ENCODE measurements at regions not wholly inside any gene's neighbourhood (a gene's known extent, or its start where the extent isn't known, plus 50 kb on each side); places are given as distances from the start of the nearest gene placed in this dataset.
"Not testable (repeated sequence)": the region's sequence is repeated elsewhere in the genome, so short reads cannot be mapped to it uniquely, and the experiment has no call there.

- H3K27ac Mint-ChIP-seq (ENCODE audit: low read depth) = no peak overlapping the region
- no peak overlapping the region for H3K4me3 Mint-ChIP-seq
- no peaks in the 10 kb centered on the region for H3K4me1 Mint-ChIP-seq
- no peak for ATAC-seq (replicated peaks; ENCODE audit: extremely low read depth, poor library complexity, severe bottlenecking)
- H3K9me3 Mint-ChIP-seq = peaks cover 11% of the 10 kb centered on the region
- no peaks in the 10 kb centered on the region for H3K36me3 Mint-ChIP-seq (ENCODE audit: insufficient read depth)
- H3K27me3 Mint-ChIP-seq = no peaks in the 10 kb centered on the region
- DNase-seq (ENCODE audit: low spot score in 2 of 2) = no peak
These were observed 618.4 kb downstream of the CDH9 start for GRCh38 chr5:26419987-26420386.

DNA sequence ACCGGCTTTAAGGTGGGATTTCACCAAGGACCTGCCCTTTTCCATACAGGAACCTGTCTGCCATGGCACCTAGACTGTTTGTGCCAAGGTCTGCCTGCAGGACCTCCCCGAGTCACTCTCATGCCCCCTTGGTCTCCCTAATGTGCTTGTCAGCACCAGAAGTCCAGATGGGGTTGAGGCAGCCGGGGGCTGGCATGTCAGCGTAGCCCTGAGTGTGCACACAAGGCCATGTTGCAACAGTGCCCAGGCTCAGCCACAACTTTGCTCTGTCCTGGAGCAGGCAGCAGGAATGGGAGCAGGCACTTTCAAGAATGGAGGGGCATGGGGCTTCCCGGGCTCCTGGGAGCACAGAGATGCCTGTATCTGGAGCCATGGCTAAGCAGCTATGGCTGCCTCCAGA lies 621.5 kb downstream of the CDH9 start:
- peaks cover 14% of the 10 kb centered on the region for H3K9me3 Mint-ChIP-seq
- H3K27ac Mint-ChIP-seq (ENCODE audit: low read depth) = no peak overlapping the region
- DNase-seq (ENCODE audit: low spot score in 2 of 2) (no peak), ATAC-seq (replicated peaks; ENCODE audit: extremely low read depth, poor library complexity, severe bottlenecking) (no peak)
- H3K27me3 Mint-ChIP-seq = no peaks in the 10 kb centered on the region
- no peaks in the 10 kb centered on the region for H3K36me3 Mint-ChIP-seq (ENCODE audit: insufficient read depth)
- H3K4me3 Mint-ChIP-seq = no peak overlapping the region
- H3K4me1 Mint-ChIP-seq = no peaks in the 10 kb centered on the region

DNA sequence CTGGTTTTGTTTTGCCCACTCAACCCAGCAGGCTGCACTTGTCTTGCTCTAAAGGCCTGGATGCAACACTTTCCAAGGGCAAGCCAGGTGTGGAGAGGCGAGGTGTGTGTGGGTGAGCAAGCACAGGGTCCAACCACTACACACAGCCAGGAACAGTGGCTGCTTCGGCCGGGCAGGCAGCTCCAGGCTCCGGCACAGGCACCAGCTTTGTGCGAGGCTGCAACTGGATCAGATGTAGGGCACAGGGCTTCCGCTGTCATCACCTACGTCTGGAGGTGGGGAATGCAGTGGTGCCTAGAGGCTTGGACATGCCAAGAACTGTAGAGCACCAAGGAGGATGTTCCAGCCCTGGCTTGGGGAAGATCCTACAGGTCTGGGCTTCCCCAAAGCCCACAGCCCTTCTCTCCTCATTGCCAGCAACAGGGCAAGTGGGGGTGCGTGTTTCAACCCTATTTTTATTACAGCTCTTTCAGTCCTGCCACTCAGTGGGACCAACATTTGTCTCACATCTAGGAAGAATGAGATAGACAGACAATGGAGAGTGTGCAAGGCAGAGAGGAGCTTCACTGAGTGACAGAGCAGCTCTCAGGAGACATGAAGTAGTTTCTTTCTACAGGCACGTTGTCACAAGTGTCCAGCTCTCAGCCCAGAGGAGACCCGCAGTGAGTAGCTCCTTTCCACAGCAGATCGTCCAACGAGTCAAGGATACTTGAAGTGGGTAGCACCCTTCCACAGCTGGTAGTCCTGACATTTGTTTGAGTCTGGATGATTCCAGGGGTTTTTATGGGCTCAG lies 622.2 kb downstream of the CDH9 start:
- no peak for DNase-seq (ENCODE audit: low spot score in 2 of 2)
- no peaks in the 10 kb centered on the region for H3K36me3 Mint-ChIP-seq (ENCODE audit: insufficient read depth)
- H3K27ac Mint-ChIP-seq (ENCODE audit: low read depth) = no peak overlapping the region
- H3K9me3 Mint-ChIP-seq = peaks cover 12% of the 10 kb centered on the region
- no peak overlapping the region for H3K4me3 Mint-ChIP-seq
- no peak for ATAC-seq (replicated peaks; ENCODE audit: extremely low read depth, poor library complexity, severe bottlenecking)
- H3K4me1 Mint-ChIP-seq = no peaks in the 10 kb centered on the region
- H3K27me3 Mint-ChIP-seq = no peaks in the 10 kb centered on the region

- no peak for ATAC-seq (replicated peaks; ENCODE audit: extremely low read depth, poor library complexity, severe bottlenecking)
- no peak for DNase-seq (ENCODE audit: low spot score in 2 of 2)
- Mint-ChIP-seq H3K27ac (ENCODE audit: low read depth) (no peak overlapping the region), H3K36me3 (ENCODE audit: insufficient read depth) (no peaks in the 10 kb centered on the region), H3K4me1 (no peaks in the 10 kb centered on the region), H3K9me3 (peaks cover 28% of the 10 kb centered on the region), H3K4me3 (no peak overlapping the region), H3K27me3 (no peaks in the 10 kb centered on the region)
These were observed 647.8 kb downstream of the CDH9 start for GRCh38 chr5:26390608-26391007.

DNA sequence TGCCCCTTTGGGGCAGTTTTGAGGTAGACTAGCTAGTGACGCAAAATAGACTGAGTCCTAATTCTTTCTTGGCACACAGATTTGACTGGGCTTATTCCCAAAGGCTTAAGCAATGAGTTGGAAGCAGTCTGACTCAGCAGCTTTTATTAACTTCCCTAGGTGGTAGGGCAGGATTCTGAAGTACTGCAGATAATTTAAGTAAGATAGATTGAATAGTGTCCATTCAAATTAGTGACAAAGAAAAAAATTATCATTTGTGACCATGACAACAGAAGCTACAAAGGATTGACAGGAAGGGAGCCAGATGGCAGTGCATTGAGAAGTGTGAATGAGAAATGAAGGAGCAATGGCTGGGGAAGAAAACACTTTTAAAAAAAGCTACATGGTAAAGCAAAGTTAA lies 649.4 kb downstream of the CDH9 start:
- H3K27me3 Mint-ChIP-seq = no peaks in the 10 kb centered on the region
- peaks cover 27% of the 10 kb centered on the region for H3K9me3 Mint-ChIP-seq
- H3K4me3 Mint-ChIP-seq = no peak overlapping the region

DNA sequence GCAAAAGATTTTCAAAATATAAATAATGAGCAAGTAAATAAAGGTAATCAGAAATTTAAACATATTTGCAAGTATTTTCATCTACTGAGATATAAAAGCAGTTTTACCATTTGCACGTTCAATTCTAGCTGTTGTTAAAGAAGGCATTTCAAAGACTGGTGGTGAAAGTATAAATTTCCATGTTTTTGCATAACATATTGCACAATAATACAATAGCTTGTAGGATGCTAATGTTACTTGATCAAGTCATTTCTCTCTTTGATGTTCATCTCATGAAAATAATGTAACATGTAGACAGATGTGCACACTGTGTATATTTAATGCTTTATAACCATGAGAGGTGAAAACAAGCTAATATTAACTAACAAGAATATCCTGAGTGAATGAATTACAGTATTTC lies 651.9 kb downstream of the CDH9 start:
- Mint-ChIP-seq H3K27ac (ENCODE audit: low read depth) (no peak overlapping the region), H3K36me3 (ENCODE audit: insufficient read depth) (no peaks in the 10 kb centered on the region), H3K4me3 (no peak overlapping the region), H3K27me3 (no peaks in the 10 kb centered on the region), H3K9me3 (peaks cover 33% of the 10 kb centered on the region), H3K4me1 (no peaks in the 10 kb centered on the region)
- DNase-seq (ENCODE audit: low spot score in 2 of 2) = no peak
- ATAC-seq (replicated peaks; ENCODE audit: extremely low read depth, poor library complexity, severe bottlenecking) = no peak

More for the DNA sequence above, 649.4 kb downstream of the CDH9 start:
- no peaks in the 10 kb centered on the region for H3K4me1 Mint-ChIP-seq
- H3K36me3 Mint-ChIP-seq (ENCODE audit: insufficient read depth) = no peaks in the 10 kb centered on the region
- no peak for DNase-seq (ENCODE audit: low spot score in 2 of 2)
- ATAC-seq (replicated peaks; ENCODE audit: extremely low read depth, poor library complexity, severe bottlenecking) = no peak
- no peak overlapping the region for H3K27ac Mint-ChIP-seq (ENCODE audit: low read depth)

DNA sequence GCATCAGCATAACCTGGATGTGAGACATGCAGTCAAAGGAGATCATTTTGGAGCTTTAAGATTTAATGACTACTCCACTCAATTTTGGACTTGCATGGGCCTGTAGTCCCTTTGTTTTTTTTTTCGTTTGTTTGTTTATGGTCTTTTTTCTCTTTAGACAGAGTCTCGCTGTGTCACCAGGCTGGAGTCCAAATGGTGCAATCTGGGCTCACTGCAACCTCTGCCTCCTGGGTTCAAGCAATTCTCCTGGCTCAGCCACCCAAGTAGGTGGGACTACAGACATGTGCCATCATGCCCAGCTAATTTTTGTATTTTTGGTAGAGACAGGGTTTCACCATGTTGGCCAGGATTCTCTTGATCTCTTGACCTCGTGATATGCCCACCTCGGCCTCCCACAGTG lies 673.8 kb downstream of the CDH9 start:
- H3K36me3 Mint-ChIP-seq (ENCODE audit: insufficient read depth); H3K4me1 Mint-ChIP-seq; ATAC-seq (replicated peaks; ENCODE audit: extremely low read depth, poor library complexity, severe bottlenecking); H3K4me3 Mint-ChIP-seq; H3K27me3 Mint-ChIP-seq; H3K27ac Mint-ChIP-seq (ENCODE audit: low read depth); DNase-seq (ENCODE audit: low spot score in 2 of 2): not testable (repeated sequence)
- H3K9me3 Mint-ChIP-seq = peaks cover 34% of the 10 kb centered on the region

GRCh38 chr5:26343801-26344325 lies 694.5 kb downstream of the CDH9 start:
- Mint-ChIP-seq H3K27me3 (no peaks in the 10 kb centered on the region), H3K36me3 (ENCODE audit: insufficient read depth) (no peaks in the 10 kb centered on the region), H3K9me3 (peaks cover 17% of the 10 kb centered on the region), H3K27ac (ENCODE audit: low read depth) (no peak overlapping the region), H3K4me3 (no peak overlapping the region), H3K4me1 (no peaks in the 10 kb centered on the region)
- DNase-seq (ENCODE audit: low spot score in 2 of 2) (no peak), ATAC-seq (replicated peaks; ENCODE audit: extremely low read depth, poor library complexity, severe bottlenecking) (no peak)

- Mint-ChIP-seq H3K27ac (ENCODE audit: low read depth) (no peak overlapping the region), H3K36me3 (ENCODE audit: insufficient read depth) (no peaks in the 10 kb centered on the region), H3K4me3 (no peak overlapping the region), H3K27me3 (no peaks in the 10 kb centered on the region), H3K9me3 (peaks cover 19% of the 10 kb centered on the region), H3K4me1 (no peaks in the 10 kb centered on the region)
- no peak for DNase-seq (ENCODE audit: low spot score in 2 of 2)
- ATAC-seq (replicated peaks; ENCODE audit: extremely low read depth, poor library complexity, severe bottlenecking) = no peak
These were observed 698.8 kb downstream of the CDH9 start for GRCh38 chr5:26339576-26339975.

GRCh38 chr5:26329562-26330189 lies 708.7 kb downstream of the CDH9 start:
- Mint-ChIP-seq H3K36me3 (ENCODE audit: insufficient read depth) (no peaks in the 10 kb centered on the region), H3K4me3 (no peak overlapping the region), H3K27ac (ENCODE audit: low read depth) (no peak overlapping the region), H3K4me1 (no peaks in the 10 kb centered on the region), H3K9me3 (peaks cover 6% of the 10 kb centered on the region), H3K27me3 (no peaks in the 10 kb centered on the region)
- ATAC-seq (replicated peaks; ENCODE audit: extremely low read depth, poor library complexity, severe bottlenecking) = no peak
- no peak for DNase-seq (ENCODE audit: low spot score in 2 of 2)

GRCh38 chr5:26326153-26326759 lies 712.1 kb downstream of the CDH9 start:
- ATAC-seq (replicated peaks; ENCODE audit: extremely low read depth, poor library complexity, severe bottlenecking) = no peak
- Mint-ChIP-seq H3K27ac (ENCODE audit: low read depth) (no peak overlapping the region), H3K36me3 (ENCODE audit: insufficient read depth) (peaks cover 2% of the 10 kb centered on the region), H3K4me3 (no peak overlapping the region), H3K27me3 (no peaks in the 10 kb centered on the region), H3K9me3 (peaks cover 1% of the 10 kb centered on the region), H3K4me1 (no peaks in the 10 kb centered on the region)
- no peak for DNase-seq (ENCODE audit: low spot score in 2 of 2)

DNA sequence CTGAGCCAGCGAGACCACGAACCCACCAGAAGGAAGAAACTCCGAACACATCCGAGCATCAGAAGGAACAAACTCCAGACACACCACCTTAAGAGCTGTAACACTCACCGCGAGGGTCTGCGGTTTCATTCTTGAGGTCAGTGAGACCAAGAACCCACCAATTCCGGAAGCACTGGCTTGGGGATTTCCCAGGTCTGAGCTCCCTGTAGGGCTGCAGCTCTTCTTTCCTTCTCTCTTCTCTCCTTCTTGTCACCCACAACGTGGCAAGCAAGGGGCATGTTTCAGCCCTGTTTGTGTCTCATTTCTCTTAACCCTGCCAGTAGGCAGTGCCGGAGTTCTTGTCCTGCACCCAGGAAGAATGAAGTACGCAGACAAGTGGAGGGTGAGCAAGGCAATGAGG lies 713.0 kb downstream of the CDH9 start:
- H3K9me3 Mint-ChIP-seq; H3K27me3 Mint-ChIP-seq; H3K4me1 Mint-ChIP-seq; H3K27ac Mint-ChIP-seq (ENCODE audit: low read depth); H3K36me3 Mint-ChIP-seq (ENCODE audit: insufficient read depth); ATAC-seq (replicated peaks; ENCODE audit: extremely low read depth, poor library complexity, severe bottlenecking); H3K4me3 Mint-ChIP-seq; DNase-seq (ENCODE audit: low spot score in 2 of 2): not testable (repeated sequence)

Measured in central memory CD8-positive, alpha-beta T cell (primary cell).